ENCODE measurements at regions not wholly inside any gene's neighbourhood (a gene's known extent, or its start where the extent isn't known, plus 50 kb on each side); places are given as distances from the start of the nearest gene placed in this dataset.

GRCh38 chr5:67292201-67292940, 95.8 kb upstream of the CD180 start:
- TF ChIP-seq REST (IDR thresholded peaks at IDR 0.05; ENCODE audit: insufficient read depth in 1 of 2, low read depth in 2 of 2, low read length in 2 of 2), result no peak
- no peak for TF ChIP-seq POLR2AphosphoS5 (IDR thresholded peaks at IDR 0.05; ENCODE audit: low read depth, low read length)
- no peak for TF ChIP-seq TAF1 (IDR thresholded peaks at IDR 0.05; ENCODE audit: borderline replicate concordance, insufficient read depth, low read length)
- no peak for TF ChIP-seq SIN3A (IDR thresholded peaks at IDR 0.05; ENCODE audit: borderline replicate concordance, insufficient read depth, low read length)
- no peak for TF ChIP-seq FOXP2 (optimal IDR thresholded peaks at IDR 0.05; ENCODE audit: borderline replicate concordance, extremely low read depth, extremely low read length, insufficient read depth)

Measured in PFSK-1 (cell line).